KMS-11 (cell line): ENCODE measurements at regions not wholly inside any gene's neighbourhood (a gene's known extent, or its start where the extent isn't known, plus 50 kb on each side); places are given as distances from the start of the nearest gene placed in this dataset.

ENCODE experiments used
- H2AFZ ChIP-seq: fragments of 200-600 bp; sonication (generic); 2 replicates; pipeline ENCODE4 v1.6.1; 2016; ENCODE audit warnings: antibody characterized with exemption, mixed run types, low read depth
- H3K27ac ChIP-seq: fragments of 200-600 bp; sonication (generic); 2 replicates; pipeline ENCODE4 v1.6.1; 2016; ENCODE audit warnings: mild to moderate bottlenecking, mixed run types
- H3K27me3 ChIP-seq: fragments of 200-600 bp; sonication (generic); 2 replicates; pipeline ENCODE4 v1.6.1; 2017; ENCODE audit warnings: mild to moderate bottlenecking, low read depth, mixed run types, moderate library complexity; ENCODE audit not compliant: insufficient read depth
- H3K36me3 ChIP-seq: fragments of 200-600 bp; sonication (generic); 2 replicates; pipeline ENCODE4 v1.6.1; 2017; ENCODE audit warnings: mild to moderate bottlenecking, mixed run types; ENCODE audit not compliant: insufficient read depth
- H3K4me1 ChIP-seq: fragments of 200-600 bp; sonication (generic); 2 replicates; pipeline ENCODE4 v1.6.1; 2016; ENCODE audit warnings: mild to moderate bottlenecking, low read depth, mixed run types; ENCODE audit not compliant: poor library complexity, severe bottlenecking
- H3K4me2 ChIP-seq: fragments of 200-600 bp; sonication (generic); 2 replicates; pipeline ENCODE4 v1.7.0; 2016; ENCODE audit warnings: mild to moderate bottlenecking, mixed run types
- H3K4me3 ChIP-seq: fragments of 200-600 bp; sonication (generic); IDR thresholded peaks from 2 replicates; pipeline ENCODE4 v1.6.1; 2017; ENCODE audit warnings: low read depth, low read length, mixed read lengths; ENCODE audit not compliant: insufficient read depth
- H3K79me2 ChIP-seq: fragments of 200-600 bp; sonication (generic); 2 replicates; pipeline ENCODE4 v1.6.1; 2016; ENCODE audit warnings: low read depth, mixed run types; ENCODE audit not compliant: insufficient read depth
- H3K9ac ChIP-seq: fragments of 200-600 bp; sonication (generic); 2 replicates; pipeline ENCODE4 v1.6.1; 2016; ENCODE audit warnings: mild to moderate bottlenecking, mixed run types
- H4K20me1 ChIP-seq: fragments of 200-600 bp; sonication (generic); 2 replicates; pipeline ENCODE4 v1.6.1; 2016; ENCODE audit warnings: mild to moderate bottlenecking, mixed run types; ENCODE audit not compliant: insufficient read depth
- CTCF ChIP-seq: fragments of 200-600 bp; sonication (generic); conservative IDR thresholded peaks from 2 replicates; pipeline ENCODE4 v1.6.1; 2017; ENCODE audit warnings: low read depth, mild to moderate bottlenecking, antibody characterized with exemption, low read length, moderate library complexity, mixed read lengths

GRCh38 chr12:74391283-74391682 lies 146.4 kb upstream of the ATXN7L3B start:
- H3K9ac ChIP-seq = no peak overlapping the region
- no peaks in the 10 kb centered on the region for H3K27me3 ChIP-seq
- H3K36me3 ChIP-seq = no peaks in the 10 kb centered on the region
- no peaks in the 10 kb centered on the region for H3K79me2 ChIP-seq
- H2AFZ ChIP-seq = no peak overlapping the region
- no peaks in the 10 kb centered on the region for H3K4me1 ChIP-seq
- H3K27ac ChIP-seq = no peak overlapping the region
- no peak overlapping the region for H3K4me2 ChIP-seq
- no peak for TF ChIP-seq CTCF
- H4K20me1 ChIP-seq = no peaks in the 10 kb centered on the region
- no peak overlapping the region for H3K4me3 ChIP-seq

GRCh38 chr12:74393272-74393671 lies 144.4 kb upstream of the ATXN7L3B start:
- H3K9ac ChIP-seq = no peak overlapping the region

GRCh38 chr12:74394647-74395046 lies 143.0 kb upstream of the ATXN7L3B start:
- Histone ChIP-seq H2AFZ (no peak overlapping the region), H4K20me1 (no peaks in the 10 kb centered on the region), H3K4me2 (no peak overlapping the region), H3K9ac (no peak overlapping the region), H3K36me3 (no peaks in the 10 kb centered on the region), H3K27ac (no peak overlapping the region), H3K4me3 (no peak overlapping the region), H3K4me1 (no peaks in the 10 kb centered on the region), H3K27me3 (no peaks in the 10 kb centered on the region), H3K79me2 (no peaks in the 10 kb centered on the region)
- no peak for TF ChIP-seq CTCF

More at GRCh38 chr12:74393272-74393671, 144.4 kb upstream of the ATXN7L3B start:
- Histone ChIP-seq H3K27me3 (no peaks in the 10 kb centered on the region), H3K4me3 (no peak overlapping the region), H3K36me3 (no peaks in the 10 kb centered on the region), H3K4me2 (no peak overlapping the region), H3K27ac (no peak overlapping the region), H3K79me2 (no peaks in the 10 kb centered on the region), H4K20me1 (no peaks in the 10 kb centered on the region), H3K4me1 (no peaks in the 10 kb centered on the region), H2AFZ (no peak overlapping the region)
- no peak for TF ChIP-seq CTCF

GRCh38 chr12:74401035-74401434 lies 136.6 kb upstream of the ATXN7L3B start:
- H3K36me3 ChIP-seq = no peaks in the 10 kb centered on the region
- H3K9ac ChIP-seq = no peak overlapping the region
- no peaks in the 10 kb centered on the region for H3K79me2 ChIP-seq
- H2AFZ ChIP-seq = no peak overlapping the region
- no peaks in the 10 kb centered on the region for H4K20me1 ChIP-seq
- no peak overlapping the region for H3K4me3 ChIP-seq
- no peak for TF ChIP-seq CTCF
- H3K4me2 ChIP-seq = no peak overlapping the region
- H3K27me3 ChIP-seq = no peaks in the 10 kb centered on the region
- H3K4me1 ChIP-seq = no peaks in the 10 kb centered on the region
- H3K27ac ChIP-seq = no peak overlapping the region
